ENCODE measurements at regions not wholly inside any gene's neighbourhood (a gene's known extent, or its start where the extent isn't known, plus 50 kb on each side); places are given as distances from the start of the nearest gene placed in this dataset.

- Histone ChIP-seq H3K4me2 (no peak overlapping the region), H3K36me3 (replicated peaks in 1 of 2; ENCODE audit: control insufficient read depth in 1 of 2, insufficient read depth in 2 of 2, low read length in 1 of 2) (no peaks in the 10 kb centered on the region), H3K27ac (ENCODE audit: low read depth in 2 of 2, low read length in 1 of 2) (no peak overlapping the region), H2AFZ (ENCODE audit: low read depth) (no peak overlapping the region), H3K9me3 (no peaks in the 10 kb centered on the region), H4K20me1 (ENCODE audit: insufficient read depth) (no peaks in the 10 kb centered on the region), H3K27me3 (ENCODE audit: insufficient read depth) (no peaks in the 10 kb centered on the region), H3K4me3 (ENCODE audit: low read depth in 2 of 2, low read length in 1 of 2) (no peak overlapping the region), H3K79me2 (ENCODE audit: insufficient read depth) (no peaks in the 10 kb centered on the region), H3K9me2 (no peaks in the 10 kb centered on the region), H3K9ac (no peak overlapping the region), H3F3A (replicated peaks; ENCODE audit: insufficient read depth) (no peaks in the 10 kb centered on the region), H3K4me1 (ENCODE audit: control insufficient read depth in 1 of 2, insufficient read depth in 2 of 2, low read depth in 1 of 2, low read length in 1 of 2) (no peaks in the 10 kb centered on the region)
- DNase-seq: no peak
- 20% methylated on average over 8 of the region's 10 CpGs for WGBS (ENCODE audit: low lambda C conversion rate)
- CTCF ChIA-PET: interaction anchor here (1.1 to 1.4 kb wide), 2 partner anchors 10 to 14 kb away, joined by 3 to 4 read pairs; no protein-coding TSS in a partner anchor
- POLR2A ChIA-PET: no interaction called here
- TF ChIP-seq PBX3 (IDR thresholded peaks at IDR 0.05): no peak
- TF ChIP-seq JUND (IDR thresholded peaks at IDR 0.05): no peak
- TF ChIP-seq SIN3A (IDR thresholded peaks at IDR 0.05; ENCODE audit: borderline replicate concordance, low read depth, low read length): no peak
- no peak for TF ChIP-seq MEF2A (IDR thresholded peaks at IDR 0.05; ENCODE audit: borderline replicate concordance, low read depth)
- no peak for TF ChIP-seq RCOR1 (IDR thresholded peaks at IDR 0.05; ENCODE audit: low read length)
- TF ChIP-seq ZBTB33 (IDR thresholded peaks at IDR 0.05; ENCODE audit: borderline replicate concordance, low read depth): no peak
- TF ChIP-seq USF1 (IDR thresholded peaks at IDR 0.05; ENCODE audit: borderline replicate concordance, low read depth): no peak
- no peak for TF ChIP-seq TEAD4 (IDR thresholded peaks at IDR 0.05; ENCODE audit: borderline replicate concordance, insufficient read depth)
- no peak for TF ChIP-seq RAD21 (IDR thresholded peaks at IDR 0.05; ENCODE audit: low read length)
- TF ChIP-seq GATA2 (CRISPR knock-in tag; IDR thresholded peaks at IDR 0.05): no peak
- no peak for TF ChIP-seq CTCF (IDR thresholded peaks at IDR 0.05)
- TF ChIP-seq NRF1 (IDR thresholded peaks at IDR 0.05; ENCODE audit: low read depth, low read length): no peak
- TF ChIP-seq EZH2phosphoT487 (IDR thresholded peaks at IDR 0.05; ENCODE audit: borderline replicate concordance, low read depth): no peak
These were observed 163.1 kb upstream of the TSHZ3 start for GRCh38 chr19:31512181-31512970.

Measured in SK-N-SH (cell line).